ENCODE measurements at regions not wholly inside any gene's neighbourhood (a gene's known extent, or its start where the extent isn't known, plus 50 kb on each side); places are given as distances from the start of the nearest gene placed in this dataset.

DNA sequence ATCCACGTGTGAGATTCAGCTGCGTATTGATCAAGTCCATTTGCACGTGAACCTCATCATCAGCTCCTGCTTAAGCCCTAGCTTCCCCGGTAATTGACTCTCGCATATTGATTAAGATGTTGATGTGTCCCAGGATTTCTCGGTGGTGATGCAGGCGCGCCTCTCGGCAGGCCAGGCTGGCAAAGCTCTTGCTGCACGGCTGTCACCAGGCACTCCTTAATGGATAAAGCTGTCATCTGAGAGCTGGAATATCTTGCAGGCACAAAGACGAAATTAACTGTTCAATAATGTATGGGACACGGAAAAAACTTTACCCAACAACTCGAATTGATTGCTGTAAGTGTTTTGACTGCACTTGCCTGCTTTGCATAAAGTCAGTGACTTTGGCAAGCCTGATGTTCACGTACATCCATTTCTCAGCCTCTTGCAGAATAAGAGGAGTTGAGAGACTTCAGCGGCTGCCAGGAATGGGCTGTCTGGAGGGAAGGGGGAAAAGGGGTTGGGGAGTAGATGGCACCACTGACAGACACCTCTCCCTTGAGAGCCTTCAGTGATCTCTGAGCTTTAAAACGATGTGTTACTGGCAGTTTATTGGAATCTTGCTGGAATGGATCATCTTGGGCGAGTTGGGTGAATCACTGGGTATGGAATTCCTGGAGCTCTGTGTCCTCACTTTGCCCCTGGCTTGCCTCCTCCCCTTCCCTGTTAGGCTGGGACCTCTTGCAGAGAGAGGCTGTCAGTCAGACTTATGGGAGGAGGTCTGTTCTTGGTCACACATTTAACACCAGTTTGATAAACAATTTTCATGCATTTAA, 650.3 kb downstream of the CCDC171 start:
- TF ChIP-seq, protein P1, sequence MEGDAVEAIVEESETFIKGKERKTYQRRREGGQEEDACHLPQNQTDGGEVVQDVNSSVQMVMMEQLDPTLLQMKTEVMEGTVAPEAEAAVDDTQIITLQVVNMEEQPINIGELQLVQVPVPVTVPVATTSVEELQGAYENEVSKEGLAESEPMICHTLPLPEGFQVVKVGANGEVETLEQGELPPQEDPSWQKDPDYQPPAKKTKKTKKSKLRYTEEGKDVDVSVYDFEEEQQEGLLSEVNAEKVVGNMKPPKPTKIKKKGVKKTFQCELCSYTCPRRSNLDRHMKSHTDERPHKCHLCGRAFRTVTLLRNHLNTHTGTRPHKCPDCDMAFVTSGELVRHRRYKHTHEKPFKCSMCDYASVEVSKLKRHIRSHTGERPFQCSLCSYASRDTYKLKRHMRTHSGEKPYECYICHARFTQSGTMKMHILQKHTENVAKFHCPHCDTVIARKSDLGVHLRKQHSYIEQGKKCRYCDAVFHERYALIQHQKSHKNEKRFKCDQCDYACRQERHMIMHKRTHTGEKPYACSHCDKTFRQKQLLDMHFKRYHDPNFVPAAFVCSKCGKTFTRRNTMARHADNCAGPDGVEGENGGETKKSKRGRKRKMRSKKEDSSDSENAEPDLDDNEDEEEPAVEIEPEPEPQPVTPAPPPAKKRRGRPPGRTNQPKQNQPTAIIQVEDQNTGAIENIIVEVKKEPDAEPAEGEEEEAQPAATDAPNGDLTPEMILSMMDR (IDR thresholded peaks at IDR 0.05) = no peak
- no peak for TF ChIP-seq POLR2A (IDR thresholded peaks at IDR 0.05)

Data from esophagus squamous epithelium (tissue), 4 donors.